OCI-LY1 (cell line): ENCODE measurements at regions not wholly inside any gene's neighbourhood (a gene's known extent, or its start where the extent isn't known, plus 50 kb on each side); places are given as distances from the start of the nearest gene placed in this dataset.
"Not testable (repeated sequence)": the region's sequence is repeated elsewhere in the genome, so short reads cannot be mapped to it uniquely, and the experiment has no call there.

Experiments used
- H2AFZ ChIP-seq: fragments of 200-600 bp; sonication (generic), shearing (Covaris generic); 2 replicates; pipeline ENCODE4 v1.6.0; 2014; ENCODE audit warnings: antibody characterized with exemption, mild to moderate bottlenecking, low read length
- H3F3A ChIP-seq: fragments of 200-600 bp; sonication (generic), shearing (Covaris generic); 2 replicates; pipeline ENCODE4 v1.6.0; 2014; ENCODE audit warnings: mild to moderate bottlenecking, antibody characterized with exemption, low read length, moderate library complexity; ENCODE audit not compliant: insufficient read depth
- H3K27ac ChIP-seq: fragments of 200-600 bp; sonication (generic); 2 replicates; pipeline ENCODE4 v1.5.1; 2014; ENCODE audit warnings: low read length, mixed run types, mild to moderate bottlenecking, low read depth; ENCODE audit not compliant: poor library complexity, severe bottlenecking
- H3K27me3 ChIP-seq: fragments of 200-600 bp; sonication (generic); 2 replicates; pipeline ENCODE4 v1.6.0; 2014; ENCODE audit warnings: antibody characterized with exemption, mild to moderate bottlenecking, low read length, moderate library complexity; ENCODE audit not compliant: insufficient read depth
- H3K36me3 ChIP-seq: fragments of 200-600 bp; sonication (generic); 2 replicates; pipeline ENCODE4 v1.6.1; 2014; ENCODE audit warnings: mild to moderate bottlenecking, antibody characterized with exemption, low read length, moderate library complexity, mixed read lengths; ENCODE audit not compliant: insufficient read depth
- H3K4me1 ChIP-seq: fragments of 200-600 bp; sonication (generic); 2 replicates; pipeline ENCODE4 v1.5.1; 2014; ENCODE audit warnings: mild to moderate bottlenecking, low read length, moderate library complexity; ENCODE audit not compliant: insufficient read depth, severe bottlenecking
- H3K4me2 ChIP-seq: fragments of 200-600 bp; sonication (generic), shearing (Covaris generic); 2 replicates; pipeline ENCODE4 v1.6.1; 2014; ENCODE audit warnings: low read length
- H3K4me3 ChIP-seq: fragments of 200-600 bp; sonication (generic); 2 replicates; pipeline ENCODE4 v1.5.1; 2014; ENCODE audit warnings: low read length, low read depth, mild to moderate bottlenecking, mixed read lengths; ENCODE audit not compliant: poor library complexity, severe bottlenecking
- H3K79me2 ChIP-seq: fragments of 200-600 bp; shearing (Covaris generic); 2 replicates; pipeline ENCODE4 v1.6.1; 2016; ENCODE audit warnings: mixed run types, low read length, mixed read lengths; ENCODE audit not compliant: insufficient read depth
- H3K9ac ChIP-seq: fragments of 200-600 bp; sonication (generic), shearing (Covaris generic); 2 replicates; pipeline ENCODE4 v1.6.1; 2014; ENCODE audit warnings: mild to moderate bottlenecking, low read length, mixed read lengths
- H3K9me2 ChIP-seq: fragments of 200-600 bp; sonication (generic), shearing (Covaris generic); 2 replicates; pipeline ENCODE4 v1.6.1; 2014; ENCODE audit warnings: low read depth, mild to moderate bottlenecking, low read length, mixed read lengths
- H3K9me3 ChIP-seq: fragments of 200-600 bp; shearing (Covaris generic); 2 replicates; pipeline ENCODE4 v1.6.1; 2014; ENCODE audit warnings: low read length, mixed read lengths
- H4K20me1 ChIP-seq: fragments of 200-600 bp; sonication (generic), shearing (Covaris generic); 2 replicates; pipeline ENCODE4 v1.6.0; 2016; ENCODE audit warnings: mild to moderate bottlenecking, low read length; ENCODE audit not compliant: insufficient read depth
- CTCF ChIP-seq: fragments of 200-600 bp; sonication (generic), shearing (Covaris generic); IDR thresholded peaks from 2 replicates; pipeline ENCODE4 v1.5.1; 2017; ENCODE audit warnings: mild to moderate bottlenecking, antibody characterized with exemption, low read length, moderate library complexity, mixed read lengths
- EZH2 ChIP-seq: fragments of 200-600 bp; sonication (generic), shearing (Covaris generic); IDR thresholded peaks from 2 replicates; pipeline ENCODE4 v1.8.0; 2017; ENCODE audit warnings: borderline replicate concordance, mixed run types, mild to moderate bottlenecking, antibody characterized with exemption, low read length, moderate library complexity, mixed read lengths

- Histone ChIP-seq H3F3A (no peaks in the 10 kb centered on the region), H3K4me1 (no peaks in the 10 kb centered on the region), H3K9ac (no peak overlapping the region), H2AFZ (no peak overlapping the region), H3K27me3 (no peaks in the 10 kb centered on the region), H3K9me3 (no peaks in the 10 kb centered on the region), H3K9me2 (no peaks in the 10 kb centered on the region), H3K4me2 (no peak overlapping the region), H3K79me2 (no peaks in the 10 kb centered on the region), H3K27ac (no peak overlapping the region), H4K20me1 (no peaks in the 10 kb centered on the region), H3K4me3 (no peak overlapping the region), H3K36me3 (no peaks in the 10 kb centered on the region)
- TF ChIP-seq CTCF: no peak
- TF ChIP-seq EZH2: no peak
Observed at GRCh38 chr7:56811081-56811480, 321.2 kb downstream of the ZNF479 start.

- H2AFZ ChIP-seq: no peak overlapping the region
- TF ChIP-seq CTCF: no peak
- no peak for TF ChIP-seq EZH2
- H3K9me2 ChIP-seq: no peaks in the 10 kb centered on the region
- H3K27ac ChIP-seq: no peak overlapping the region
- no peaks in the 10 kb centered on the region for H3K36me3 ChIP-seq
- H3K4me3 ChIP-seq: no peak overlapping the region
- no peak overlapping the region for H3K9ac ChIP-seq
- H4K20me1 ChIP-seq: no peaks in the 10 kb centered on the region
- H3K4me2 ChIP-seq: no peak overlapping the region
- H3K27me3 ChIP-seq: no peaks in the 10 kb centered on the region
- H3K4me1 ChIP-seq: no peaks in the 10 kb centered on the region
- no peaks in the 10 kb centered on the region for H3F3A ChIP-seq
- H3K9me3 ChIP-seq: no peaks in the 10 kb centered on the region
- H3K79me2 ChIP-seq: no peaks in the 10 kb centered on the region
Observed at GRCh38 chr7:56810466-56810865, 321.8 kb downstream of the ZNF479 start.

- H3K9me2 ChIP-seq, H3K4me1 ChIP-seq, H3K9ac ChIP-seq, H3K9me3 ChIP-seq, H3K79me2 ChIP-seq, H2AFZ ChIP-seq, H3K27ac ChIP-seq, H3F3A ChIP-seq, H3K4me3 ChIP-seq, H3K36me3 ChIP-seq, H3K27me3 ChIP-seq, H4K20me1 ChIP-seq, H3K4me2 ChIP-seq: not testable (repeated sequence)
Observed at GRCh38 chr7:56809734-56810133, 322.5 kb downstream of the ZNF479 start.

- not testable (repeated sequence) for H3F3A ChIP-seq, H3K4me2 ChIP-seq, H4K20me1 ChIP-seq, H2AFZ ChIP-seq, H3K9me2 ChIP-seq, H3K9me3 ChIP-seq, H3K27ac ChIP-seq, H3K4me1 ChIP-seq, H3K4me3 ChIP-seq, H3K36me3 ChIP-seq, H3K27me3 ChIP-seq, H3K79me2 ChIP-seq, H3K9ac ChIP-seq
Observed at GRCh38 chr7:56804755-56805064, 327.5 kb downstream of the ZNF479 start.

- not testable (repeated sequence) for H3K9me2 ChIP-seq, H3K9me3 ChIP-seq, H3K4me3 ChIP-seq, H3K27ac ChIP-seq, H3F3A ChIP-seq, H2AFZ ChIP-seq, H3K27me3 ChIP-seq, H3K9ac ChIP-seq, H4K20me1 ChIP-seq, H3K36me3 ChIP-seq, H3K4me1 ChIP-seq, H3K79me2 ChIP-seq, H3K4me2 ChIP-seq
Observed at GRCh38 chr7:56803965-56804754, 328.1 kb downstream of the ZNF479 start.

- H2AFZ ChIP-seq: not testable (repeated sequence)
Observed at GRCh38 chr7:56803336-56803735, 328.9 kb downstream of the ZNF479 start.

More at GRCh38 chr7:56803336-56803735, 328.9 kb downstream of the ZNF479 start:
- H3K9me3 ChIP-seq, H3K36me3 ChIP-seq, H3K4me2 ChIP-seq, H3F3A ChIP-seq, H3K4me1 ChIP-seq, H3K27me3 ChIP-seq, H3K9ac ChIP-seq, H4K20me1 ChIP-seq, H3K27ac ChIP-seq, H3K79me2 ChIP-seq, H3K4me3 ChIP-seq, H3K9me2 ChIP-seq: not testable (repeated sequence)
